ENCODE measurements at regions not wholly inside any gene's neighbourhood (a gene's known extent, or its start where the extent isn't known, plus 50 kb on each side); places are given as distances from the start of the nearest gene placed in this dataset.

- TF ChIP-seq POLR2A (IDR thresholded peaks at IDR 0.05) = no peak
- no peak for TF ChIP-seq CTCF (IDR thresholded peaks at IDR 0.05)
- no peak for TF ChIP-seq EP300 (IDR thresholded peaks at IDR 0.05)
Observed at GRCh38 chr20:40161391-40161790, 527.6 kb downstream of the MAFB start.

All from ovary (tissue), 3 donors.